D721Med (cell line): ENCODE measurements at regions not wholly inside any gene's neighbourhood (a gene's known extent, or its start where the extent isn't known, plus 50 kb on each side); places are given as distances from the start of the nearest gene placed in this dataset.

Source experiments
- DNase-seq: peaks from one replicate; pipeline ENCODE4 v3.0.0; 2011; ENCODE audit warnings: low spot score; ENCODE audit not compliant: insufficient read length
- FAIRE-seq: peaks from 2 replicates; lab custom pipeline; 2011; peaks lifted over from hg19 to GRCh38; lab: Jason Lieb, UNC
- CTCF ChIP-seq: IDR thresholded peaks from 2 replicates; pipeline ENCODE4 v1.5.1; 2012; ENCODE audit warnings: mild to moderate bottlenecking, control low read depth; ENCODE audit not compliant: insufficient read depth; ENCODE audit errors: missing control alignments

GRCh38 chr20:23148731-23149570, 62.8 kb upstream of the CD93 start:
- TF ChIP-seq CTCF = no peak
- DNase-seq = no peak
- no peak for FAIRE-seq

- FAIRE-seq (no peak), DNase-seq (no peak)
Observed at GRCh38 chr20:23147964-23148730, 62.0 kb upstream of the CD93 start.

DNA sequence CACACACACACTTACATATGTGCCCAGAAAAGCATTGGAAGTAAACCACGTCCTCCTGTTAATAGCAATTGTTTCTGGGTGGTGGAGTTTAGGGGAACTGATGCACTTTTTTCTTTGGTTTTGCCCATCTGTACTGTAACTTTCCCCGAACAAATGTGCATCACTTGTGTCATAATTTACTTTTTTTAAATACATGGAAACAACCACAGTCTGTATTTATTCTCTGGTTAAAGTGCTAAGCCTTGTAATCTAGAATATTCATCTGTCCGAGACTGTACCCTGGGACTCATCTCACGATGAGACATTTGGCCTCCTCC, 61.5 kb upstream of the CD93 start:
- TF ChIP-seq CTCF = no peak
- DNase-seq (no peak), FAIRE-seq (no peak)

More at GRCh38 chr20:23147964-23148730, 62.0 kb upstream of the CD93 start:
- TF ChIP-seq CTCF = no peak

DNA sequence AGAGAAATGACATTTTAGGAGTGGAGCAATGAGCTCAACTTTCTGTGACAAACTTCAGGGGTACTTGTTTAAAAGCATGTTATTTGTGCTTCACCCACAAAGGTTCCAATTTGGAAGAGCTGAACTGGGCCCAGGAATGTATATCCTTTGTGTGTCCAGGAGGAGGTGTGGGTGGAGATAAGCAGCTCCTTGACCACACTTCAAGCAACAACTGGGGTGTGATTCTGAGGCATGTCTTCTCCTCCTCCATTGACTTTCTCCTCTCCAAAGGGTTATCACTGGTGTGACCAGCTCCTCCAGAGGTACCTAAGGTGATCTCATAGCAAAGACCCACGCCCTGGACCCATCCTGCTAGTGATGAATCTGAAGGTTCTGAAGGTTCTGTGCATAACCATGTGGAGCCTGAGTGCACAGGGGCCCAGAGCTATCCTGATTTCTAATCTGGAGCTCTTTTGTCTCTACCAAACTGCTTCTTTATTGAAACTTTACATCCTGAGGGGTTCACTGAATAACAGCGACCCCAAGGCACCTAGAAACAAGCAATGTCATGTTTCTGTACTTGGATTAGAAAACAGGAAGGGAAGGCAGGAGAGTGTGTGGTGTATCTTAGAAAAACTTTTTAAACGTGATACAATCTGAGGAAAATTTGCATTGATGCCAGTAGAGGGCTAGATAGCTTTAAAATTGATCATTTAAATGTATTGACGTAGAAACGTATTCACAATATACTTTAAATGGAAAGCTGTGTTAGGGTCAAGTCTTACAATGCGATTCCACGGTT, 60.9 kb upstream of the CD93 start:
- DNase-seq (no peak), FAIRE-seq (no peak)
- no peak for TF ChIP-seq CTCF

DNA sequence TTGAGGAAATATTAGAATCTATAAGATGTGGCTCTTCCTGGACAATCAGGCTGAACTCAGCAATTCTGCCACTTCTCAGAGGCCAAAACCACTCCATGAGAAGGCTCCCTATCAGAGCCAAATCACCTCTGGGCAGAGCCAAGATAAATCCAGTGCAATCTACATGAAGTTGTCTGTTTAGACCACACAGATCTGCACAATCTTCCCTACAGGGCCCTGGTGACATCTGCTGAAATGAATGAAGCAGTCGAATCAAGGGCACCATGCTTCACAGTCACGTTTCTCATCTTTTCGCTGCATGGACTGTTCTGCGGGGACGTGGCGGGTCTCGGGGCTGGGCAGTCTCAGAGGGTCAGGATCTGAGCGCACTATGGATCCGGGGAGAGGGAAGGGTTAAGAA, 60.1 kb upstream of the CD93 start:
- no peak for FAIRE-seq

GRCh38 chr20:23145281-23145700, 59.2 kb upstream of the CD93 start:
- no peak for TF ChIP-seq CTCF
- DNase-seq (no peak), FAIRE-seq (no peak)

More for the DNA sequence above, 60.1 kb upstream of the CD93 start:
- TF ChIP-seq CTCF = no peak
- DNase-seq = no peak
